C4-2B (cell line): ENCODE measurements at regions not wholly inside any gene's neighbourhood (a gene's known extent, or its start where the extent isn't known, plus 50 kb on each side); places are given as distances from the start of the nearest gene placed in this dataset.

Experiments used
- H3K27ac ChIP-seq: fragments of 450-650 bp; 2 replicates; pipeline ENCODE4 v1.5.1; 2017
- ZFX ChIP-seq: fragments of 450-650 bp; IDR thresholded peaks from 2 replicates; pipeline ENCODE4 v1.6.1; 2017
- TF ChIP-seq, protein P1 (sequence below): fragments of 450-650 bp; conservative IDR thresholded peaks from 2 replicates; pipeline ENCODE4 v1.5.1; 2017; ENCODE audit warnings: mild to moderate bottlenecking

DNA sequence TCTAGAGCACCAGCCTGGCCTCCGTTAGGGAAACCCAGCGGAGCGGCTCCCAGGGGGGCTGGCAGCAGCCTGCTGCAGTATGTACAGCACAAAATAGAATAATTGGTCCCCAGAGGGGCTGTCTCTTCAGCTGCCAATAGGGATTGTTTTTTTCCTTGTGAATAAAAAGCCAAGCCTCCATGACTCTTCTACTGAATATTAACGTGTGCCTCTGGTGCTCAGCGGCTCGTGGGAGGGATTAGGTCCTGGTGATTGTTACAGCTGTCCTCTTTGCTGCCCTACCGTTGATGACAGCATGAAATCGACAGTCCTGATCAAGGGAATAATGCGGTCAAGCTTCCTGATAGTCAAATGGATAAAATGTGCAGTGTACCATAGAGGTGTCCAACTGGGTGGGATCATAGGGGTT, 190.7 kb upstream of the RUNX1 start:
- TF ChIP-seq, protein P1, sequence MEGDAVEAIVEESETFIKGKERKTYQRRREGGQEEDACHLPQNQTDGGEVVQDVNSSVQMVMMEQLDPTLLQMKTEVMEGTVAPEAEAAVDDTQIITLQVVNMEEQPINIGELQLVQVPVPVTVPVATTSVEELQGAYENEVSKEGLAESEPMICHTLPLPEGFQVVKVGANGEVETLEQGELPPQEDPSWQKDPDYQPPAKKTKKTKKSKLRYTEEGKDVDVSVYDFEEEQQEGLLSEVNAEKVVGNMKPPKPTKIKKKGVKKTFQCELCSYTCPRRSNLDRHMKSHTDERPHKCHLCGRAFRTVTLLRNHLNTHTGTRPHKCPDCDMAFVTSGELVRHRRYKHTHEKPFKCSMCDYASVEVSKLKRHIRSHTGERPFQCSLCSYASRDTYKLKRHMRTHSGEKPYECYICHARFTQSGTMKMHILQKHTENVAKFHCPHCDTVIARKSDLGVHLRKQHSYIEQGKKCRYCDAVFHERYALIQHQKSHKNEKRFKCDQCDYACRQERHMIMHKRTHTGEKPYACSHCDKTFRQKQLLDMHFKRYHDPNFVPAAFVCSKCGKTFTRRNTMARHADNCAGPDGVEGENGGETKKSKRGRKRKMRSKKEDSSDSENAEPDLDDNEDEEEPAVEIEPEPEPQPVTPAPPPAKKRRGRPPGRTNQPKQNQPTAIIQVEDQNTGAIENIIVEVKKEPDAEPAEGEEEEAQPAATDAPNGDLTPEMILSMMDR = no peak
- no peak for TF ChIP-seq ZFX
- H3K27ac ChIP-seq = no peak overlapping the region

DNA sequence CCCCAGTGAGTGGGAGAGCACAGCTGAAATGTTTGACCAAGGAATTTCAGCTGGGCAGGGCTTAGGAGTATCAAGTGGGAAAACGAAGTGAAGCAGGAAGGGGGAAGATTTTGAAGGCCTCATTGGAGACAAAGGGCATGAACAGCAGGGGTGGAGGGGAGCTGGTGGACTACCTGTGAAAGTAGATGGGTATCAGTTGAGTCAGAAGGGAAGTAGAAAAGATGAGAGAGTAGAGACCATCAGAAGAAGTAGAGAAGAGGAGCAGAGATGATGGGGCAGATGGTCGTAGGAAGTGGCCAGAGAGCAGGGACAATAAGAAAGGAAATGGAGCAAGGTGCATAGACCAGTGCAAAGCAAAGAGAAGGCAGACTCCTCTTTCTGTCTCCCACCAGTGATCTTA, 189.0 kb upstream of the RUNX1 start:
- H3K27ac ChIP-seq = no peak overlapping the region
- TF ChIP-seq ZFX = no peak
- TF ChIP-seq, protein P1 = no peak

GRCh38 chr21:35237287-35237686, 188.2 kb upstream of the RUNX1 start:
- TF ChIP-seq, protein P1 = no peak
- TF ChIP-seq ZFX = no peak
- no peak overlapping the region for H3K27ac ChIP-seq

- TF ChIP-seq ZFX = no peak
- TF ChIP-seq, protein P1 = no peak
- no peak overlapping the region for H3K27ac ChIP-seq
Observed at GRCh38 chr21:35236090-35236489, 187.0 kb upstream of the RUNX1 start.

DNA sequence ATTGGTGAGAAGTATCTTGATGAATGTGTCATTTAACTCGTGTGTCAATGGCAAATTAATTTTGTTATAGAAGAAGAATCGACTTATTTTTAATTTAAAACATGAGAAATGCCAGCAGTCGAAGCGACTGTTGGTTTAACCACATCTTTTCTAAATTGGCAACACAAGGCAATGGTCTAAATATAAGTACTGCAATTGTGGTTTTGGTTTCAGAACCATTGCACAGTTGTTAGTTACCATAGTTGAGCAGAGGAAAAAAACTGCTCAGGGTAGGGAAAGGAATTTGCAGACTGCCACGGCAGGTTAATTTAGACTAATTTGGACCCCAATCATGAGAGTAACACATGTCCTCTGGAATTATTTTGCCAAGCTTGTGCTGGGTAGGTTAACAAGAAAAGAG, 185.6 kb upstream of the RUNX1 start:
- H3K27ac ChIP-seq = no peak overlapping the region
- no peak for TF ChIP-seq ZFX
- TF ChIP-seq, protein P1 = no peak

DNA sequence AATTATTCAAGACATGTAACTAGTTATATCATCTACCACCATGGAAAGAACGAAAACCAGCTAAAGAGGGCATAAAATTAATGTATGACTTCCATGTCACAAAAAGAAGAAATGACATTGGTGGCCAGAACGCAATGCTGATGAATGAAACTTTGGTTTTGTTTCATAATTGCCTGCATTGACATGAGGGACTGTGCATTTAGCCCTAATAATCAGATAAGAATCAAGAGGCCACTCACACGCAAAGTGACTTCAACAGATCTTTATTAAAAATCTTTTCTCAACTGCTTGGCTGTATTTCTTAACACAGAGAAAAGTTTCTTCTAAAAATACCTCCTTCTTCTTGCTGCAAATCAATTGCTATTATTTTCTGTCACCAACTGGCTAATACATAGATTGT, 184.7 kb upstream of the RUNX1 start:
- TF ChIP-seq, protein P1 = no peak
- no peak for TF ChIP-seq ZFX
- no peak overlapping the region for H3K27ac ChIP-seq

DNA sequence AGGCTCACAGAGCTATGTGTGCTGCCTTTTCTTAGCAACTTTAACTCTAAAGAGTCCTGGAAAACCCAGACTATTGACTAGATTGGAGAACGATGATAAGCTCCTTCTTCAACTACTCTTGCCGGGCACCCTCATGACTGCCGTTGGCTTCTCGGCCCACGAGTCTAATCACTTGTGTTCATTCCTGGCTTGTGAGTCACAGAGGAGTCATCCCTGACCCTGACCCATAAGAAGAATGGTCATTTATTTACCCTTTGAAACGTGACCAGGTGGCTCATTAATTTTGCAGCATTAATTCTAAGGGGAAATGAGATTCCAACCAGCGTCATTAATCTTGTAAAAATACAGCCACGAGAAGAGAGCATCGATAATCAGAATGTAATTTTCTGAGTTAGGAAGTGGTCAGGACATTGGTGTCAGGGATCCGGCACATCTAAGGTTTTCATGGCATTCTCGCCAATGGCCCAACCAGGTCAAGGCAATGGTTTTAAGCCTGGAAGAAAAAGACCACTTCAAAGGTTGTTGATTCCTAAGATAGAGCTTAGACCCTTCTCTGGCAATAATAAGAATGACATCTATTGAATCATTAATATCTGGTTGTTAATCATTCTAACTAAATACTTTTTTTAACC, 183.6 kb upstream of the RUNX1 start:
- no peak for TF ChIP-seq ZFX
- TF ChIP-seq, protein P1 = no peak
- no peak overlapping the region for H3K27ac ChIP-seq
